NCI-H1436 (cell line): ENCODE measurements at regions not wholly inside any gene's neighbourhood (a gene's known extent, or its start where the extent isn't known, plus 50 kb on each side); places are given as distances from the start of the nearest gene placed in this dataset.
"Not testable (repeated sequence)": the region's sequence is repeated elsewhere in the genome, so short reads cannot be mapped to it uniquely, and the experiment has no call there.

Source experiments
- DNase-seq: peaks from one replicate; lab custom pipeline; 2025; lab: John Stamatoyannopoulos, UW

DNA sequence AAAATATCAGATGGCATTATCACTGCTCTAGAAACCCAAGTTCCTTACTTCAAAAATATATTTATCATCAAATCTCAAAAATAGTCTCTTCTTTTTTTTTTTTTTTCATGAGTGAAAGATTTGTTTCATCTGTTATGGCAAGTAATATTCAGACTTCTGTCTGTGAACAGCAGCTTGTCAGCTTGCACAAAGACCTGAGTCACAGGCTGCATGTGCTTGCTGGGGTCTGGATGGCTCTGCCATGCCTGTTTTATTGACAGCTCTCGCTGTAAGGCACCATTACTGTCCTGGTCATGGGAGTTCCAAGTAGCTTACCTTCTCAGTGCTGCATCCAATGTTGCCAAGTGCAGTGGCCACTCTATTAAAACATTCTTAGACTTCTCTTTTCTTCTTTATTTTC lies 456.4 kb downstream of the GADD45G start:
- DNase-seq = no peak

DNA sequence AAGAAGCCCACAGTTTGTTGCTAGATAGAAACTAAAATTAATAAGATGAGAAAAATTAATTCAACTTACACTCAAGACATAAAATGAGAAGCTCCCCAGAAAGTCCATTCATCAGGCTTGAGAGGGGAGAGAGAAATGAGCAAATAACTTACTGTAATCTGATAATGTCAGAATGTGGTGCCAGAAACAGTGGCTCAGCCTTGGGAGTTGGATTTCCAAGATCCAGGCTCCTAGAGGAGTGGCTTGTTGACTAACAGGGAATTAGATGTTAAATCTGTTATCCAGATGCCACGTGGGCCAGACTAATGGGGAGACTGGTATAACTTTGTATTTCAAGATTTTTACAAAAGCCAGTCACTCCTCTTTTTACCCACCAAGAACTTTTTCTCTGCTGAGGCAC lies 458.2 kb downstream of the GADD45G start:
- DNase-seq = no peak

DNA sequence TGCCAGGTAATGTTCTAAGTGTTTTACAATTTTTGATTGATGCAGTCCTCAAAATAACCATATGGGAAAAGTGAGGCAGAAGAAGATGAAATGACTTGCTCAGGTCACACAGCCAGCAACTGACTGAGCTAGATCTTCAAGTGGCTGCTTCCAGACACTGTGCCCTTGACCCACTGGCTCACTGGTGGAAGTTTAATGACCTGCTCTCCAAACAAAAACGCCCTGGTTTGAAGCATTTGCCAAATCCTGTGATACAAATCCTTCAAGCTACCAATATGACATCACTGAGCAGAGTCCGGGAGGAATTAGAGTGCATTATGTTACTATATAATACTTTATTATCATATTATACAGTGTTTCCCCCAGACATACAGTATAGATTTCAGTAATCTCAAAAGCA lies 459.4 kb downstream of the GADD45G start:
- DNase-seq = no peak

DNA sequence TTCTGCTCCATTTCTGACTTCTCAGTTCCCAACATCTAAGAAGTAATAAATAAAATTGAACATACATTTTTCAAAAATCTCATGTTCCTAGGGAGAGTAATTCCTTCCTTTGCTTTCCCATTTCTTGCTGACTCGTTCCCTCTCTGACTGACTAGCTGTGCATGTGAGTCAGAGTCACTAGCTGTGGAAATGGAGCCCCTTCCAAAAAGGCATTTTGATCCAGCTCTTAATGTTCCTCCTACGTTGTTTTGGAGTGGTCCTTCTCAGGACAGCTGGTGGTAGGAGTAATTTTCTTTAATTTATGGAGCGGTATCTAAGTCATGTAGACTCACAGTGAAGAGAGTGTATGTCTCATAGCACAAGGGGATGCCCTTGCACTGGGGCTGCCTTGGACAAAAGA lies 460.2 kb downstream of the GADD45G start:
- DNase-seq = no peak

DNA sequence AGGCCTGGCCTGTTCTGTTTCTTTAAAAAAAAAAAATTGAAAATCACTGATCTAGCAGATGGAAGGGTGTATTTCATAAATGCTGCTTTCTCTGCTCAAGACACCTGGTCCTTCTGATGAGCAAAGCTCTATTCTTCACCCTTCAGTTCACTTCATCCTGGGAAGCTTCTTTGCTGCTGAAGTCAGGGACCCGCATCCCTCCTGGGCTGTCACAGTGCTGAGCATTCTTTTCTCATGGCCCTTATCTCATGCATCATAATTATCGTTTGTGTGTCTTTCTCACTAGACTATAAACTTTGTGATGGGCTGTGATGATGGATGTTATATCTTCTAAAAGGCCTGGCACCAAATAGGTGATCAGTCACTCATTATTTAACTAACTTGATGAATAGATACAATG lies 461.0 kb downstream of the GADD45G start:
- no peak for DNase-seq

DNA sequence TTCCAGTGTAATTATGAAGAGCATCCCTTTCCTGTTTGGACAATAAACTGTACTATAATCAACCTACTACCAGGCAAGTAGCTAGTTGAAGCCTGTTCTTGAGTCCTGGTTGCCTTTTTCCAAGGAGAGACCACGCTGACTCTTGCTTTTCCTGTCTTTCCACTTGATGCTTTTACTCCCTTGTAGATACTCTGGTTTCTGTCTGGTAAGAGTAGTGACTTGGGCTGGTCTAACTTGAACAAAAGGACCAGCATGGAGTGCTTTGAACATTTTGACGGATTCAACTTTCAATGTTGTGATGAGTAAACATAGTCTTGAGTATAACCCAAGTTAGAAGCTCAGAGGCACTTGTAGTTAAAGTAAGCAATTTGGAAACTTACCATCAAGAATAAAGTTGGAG lies 464.3 kb downstream of the GADD45G start:
- DNase-seq = no peak

DNA sequence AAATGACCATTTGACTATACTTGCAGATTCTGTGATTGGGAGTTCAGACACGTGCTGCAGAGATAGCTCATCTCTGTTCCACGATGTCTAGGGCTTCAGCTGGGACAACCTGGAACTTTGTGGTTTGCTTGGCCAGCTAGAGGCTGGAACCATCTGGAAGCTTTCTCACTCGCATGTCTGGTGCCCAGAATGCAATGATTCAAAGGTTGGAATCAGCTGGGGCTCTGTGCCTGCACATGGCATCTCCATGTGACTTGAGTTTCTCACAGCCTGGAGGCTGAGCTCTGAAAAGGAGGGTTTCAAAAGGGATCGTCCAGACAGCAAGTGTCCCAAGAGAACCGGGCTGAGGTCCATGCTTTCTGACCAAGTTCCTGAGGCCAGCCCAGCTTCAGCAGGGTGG lies 465.2 kb downstream of the GADD45G start:
- DNase-seq = no peak

DNA sequence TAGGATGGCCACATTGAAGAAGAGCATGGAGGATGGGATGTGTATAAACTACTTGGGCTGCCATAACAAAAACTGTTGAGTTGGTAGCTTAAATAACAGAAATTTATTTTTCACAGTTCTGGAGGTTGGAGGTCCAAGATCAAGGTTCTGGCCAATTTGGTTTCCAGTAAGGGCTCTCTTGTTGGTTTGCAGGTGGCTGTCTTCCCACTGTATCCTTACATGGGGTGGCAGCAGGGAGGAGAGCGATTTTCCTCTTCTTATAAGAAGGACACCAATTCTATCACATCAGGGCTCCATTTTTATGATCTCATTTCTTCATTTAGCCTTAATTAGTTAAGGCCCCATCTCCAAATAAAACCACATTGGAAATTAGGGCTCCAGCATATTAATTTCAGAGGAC lies 465.7 kb downstream of the GADD45G start:
- no peak for DNase-seq

DNA sequence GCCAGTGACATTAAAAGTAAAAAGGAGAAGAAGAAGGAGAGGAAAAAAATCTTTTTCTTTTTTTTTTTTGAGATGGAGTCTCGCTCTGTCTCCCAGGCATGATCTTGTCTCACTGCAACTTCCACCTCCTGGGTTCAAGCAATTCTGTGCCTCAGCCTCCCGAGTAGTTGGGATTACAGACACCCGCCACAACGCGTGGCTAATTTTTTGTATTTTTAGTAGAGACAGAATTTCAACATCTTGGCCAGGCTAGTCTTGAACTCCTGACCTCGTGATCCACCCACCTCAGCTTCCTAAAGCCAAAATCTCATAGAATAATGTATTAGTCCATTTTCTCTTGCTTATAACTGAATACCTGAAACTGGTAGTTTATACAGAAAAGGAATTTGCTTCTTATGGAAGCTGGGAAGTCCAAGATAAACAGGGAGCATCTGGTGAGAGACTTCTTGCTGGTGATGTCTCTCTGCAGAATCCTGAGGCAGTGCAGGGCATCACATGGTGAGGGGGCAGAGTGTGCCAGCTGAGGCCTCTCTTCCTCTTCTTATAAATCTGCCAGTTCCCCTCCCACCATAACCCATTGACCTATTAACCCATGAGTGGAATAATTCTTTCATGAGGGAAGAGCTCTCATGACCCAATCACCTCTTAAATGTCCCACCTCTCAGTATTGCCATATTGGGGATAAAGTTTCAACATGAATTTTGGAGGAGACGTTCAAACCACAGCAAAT lies 466.3 kb downstream of the GADD45G start:
- DNase-seq = no peak

DNA sequence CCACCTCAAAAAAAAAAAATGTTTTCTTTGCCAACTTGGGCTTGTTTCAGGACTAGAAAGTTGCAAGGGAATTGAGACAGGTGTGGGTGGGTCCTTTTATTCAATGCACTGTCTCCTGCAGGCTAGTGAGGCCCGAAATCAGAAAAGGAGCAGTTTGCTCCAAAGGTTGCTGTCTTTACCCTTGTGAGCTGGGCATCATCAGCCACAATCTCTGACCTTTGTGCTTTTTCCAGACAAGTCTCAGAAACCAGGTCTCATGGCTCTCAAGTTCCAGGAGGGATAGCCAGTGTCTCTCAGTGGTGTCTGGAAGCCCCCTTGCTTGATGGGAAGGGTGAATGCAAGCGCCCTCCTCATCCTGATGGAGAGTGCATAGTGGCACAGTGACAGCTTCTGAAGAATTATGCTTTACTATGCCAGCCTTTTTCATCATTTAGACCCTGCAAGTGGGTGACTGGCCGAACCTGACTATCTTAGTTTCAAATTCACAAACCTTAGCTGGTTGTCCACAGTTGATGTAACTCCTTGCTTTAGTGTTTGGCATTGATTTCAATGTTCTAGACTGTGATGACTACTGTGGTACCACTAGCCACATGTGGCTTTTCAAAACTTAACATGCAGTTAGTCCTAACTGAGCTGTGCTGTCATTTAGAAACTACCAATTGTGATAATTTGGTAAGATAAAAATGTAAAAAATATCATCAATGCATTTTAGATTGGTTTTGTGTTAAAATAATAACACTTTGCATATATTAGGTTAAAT lies 468.6 kb downstream of the GADD45G start:
- no peak for DNase-seq

DNA sequence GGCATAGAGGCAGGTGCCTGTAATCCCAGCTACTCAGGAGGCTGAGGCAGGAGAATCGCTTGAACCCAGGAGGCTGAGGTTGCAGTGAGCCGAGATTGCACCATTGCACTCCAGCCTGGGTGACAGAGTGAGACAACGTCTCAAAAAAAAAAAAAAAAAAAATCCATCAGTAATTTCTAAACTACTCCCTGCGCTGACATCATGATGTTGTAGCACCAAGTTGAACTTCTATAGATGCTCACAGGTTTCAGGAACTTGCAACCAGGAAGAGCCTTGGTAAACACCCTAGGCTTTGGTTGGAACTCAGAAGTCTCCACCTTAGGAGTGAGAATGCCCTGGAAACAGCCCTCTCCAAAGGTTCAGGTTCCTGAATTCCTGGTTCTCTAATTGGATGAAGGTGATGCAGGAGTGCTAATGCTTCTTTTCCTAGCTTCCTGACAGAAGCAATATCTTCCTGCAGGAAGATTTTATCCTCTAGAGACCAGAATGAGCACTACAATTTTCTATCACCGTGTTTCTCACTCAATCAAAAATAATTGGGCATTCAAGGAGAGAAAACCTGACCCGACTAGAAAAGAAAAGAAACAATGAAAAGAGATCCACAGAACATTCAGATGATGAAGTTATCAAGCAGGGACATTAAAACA lies 469.6 kb downstream of the GADD45G start:
- DNase-seq = no peak

DNA sequence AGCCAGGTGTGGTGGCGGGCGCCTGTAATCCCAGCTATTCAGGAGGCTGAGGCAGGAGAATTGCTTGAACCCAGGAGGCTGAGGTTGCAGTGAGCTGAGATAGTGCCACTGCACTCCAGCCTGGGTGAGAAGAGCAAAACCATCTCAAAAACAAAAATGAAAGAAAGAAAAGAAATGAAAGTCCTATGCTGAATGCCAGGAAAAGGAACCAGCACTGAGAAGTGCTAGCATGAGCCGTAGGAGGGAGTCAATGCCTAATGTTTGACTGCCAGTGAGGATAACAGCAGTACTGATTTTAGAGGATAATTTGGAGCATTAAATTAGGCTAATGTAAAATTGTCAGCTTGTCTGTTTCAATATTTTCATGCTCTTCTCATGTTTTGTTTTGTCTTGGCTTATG lies 472.8 kb downstream of the GADD45G start:
- DNase-seq = not testable (repeated sequence)

DNA sequence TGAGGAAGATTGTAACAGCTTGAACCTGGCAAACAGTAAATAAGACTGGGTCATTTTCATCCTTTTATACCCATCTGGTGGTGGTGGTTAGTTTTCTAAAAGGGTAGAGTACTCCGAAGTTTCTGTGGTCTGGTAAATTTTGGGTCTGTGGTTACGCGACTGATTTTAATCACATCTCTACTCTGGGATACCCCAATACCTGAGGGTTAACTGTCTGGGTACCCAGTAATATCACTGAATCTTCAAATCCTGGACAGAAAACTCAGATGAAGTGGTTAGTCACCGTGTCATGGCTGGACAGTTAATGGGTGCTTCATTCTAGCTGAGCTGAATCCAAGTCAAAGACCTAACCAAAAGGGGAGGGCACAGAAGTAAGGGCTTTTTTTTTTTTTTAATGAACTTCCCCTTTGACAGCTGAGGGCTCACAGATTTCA lies 474.2 kb downstream of the GADD45G start:
- DNase-seq = no peak

DNA sequence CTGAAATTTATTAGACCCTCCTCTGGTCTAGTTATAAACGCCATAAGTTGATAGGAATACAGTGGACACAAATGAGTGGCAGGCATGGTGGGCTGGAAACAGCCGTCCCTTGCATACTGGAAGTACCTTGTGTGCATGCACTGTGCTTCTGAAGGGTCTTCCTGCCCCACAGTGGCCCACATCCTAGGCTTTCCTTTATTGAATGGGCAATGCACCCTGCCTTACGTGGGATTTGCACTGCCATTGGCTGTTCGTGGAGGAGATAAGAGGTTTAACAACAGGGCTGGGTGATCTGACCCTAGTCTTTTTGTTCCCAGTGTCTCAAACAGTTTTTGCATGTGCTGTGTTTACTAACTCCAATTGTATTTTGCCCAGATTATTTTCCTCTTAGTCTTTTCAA lies 480.8 kb downstream of the GADD45G start:
- DNase-seq = no peak

DNA sequence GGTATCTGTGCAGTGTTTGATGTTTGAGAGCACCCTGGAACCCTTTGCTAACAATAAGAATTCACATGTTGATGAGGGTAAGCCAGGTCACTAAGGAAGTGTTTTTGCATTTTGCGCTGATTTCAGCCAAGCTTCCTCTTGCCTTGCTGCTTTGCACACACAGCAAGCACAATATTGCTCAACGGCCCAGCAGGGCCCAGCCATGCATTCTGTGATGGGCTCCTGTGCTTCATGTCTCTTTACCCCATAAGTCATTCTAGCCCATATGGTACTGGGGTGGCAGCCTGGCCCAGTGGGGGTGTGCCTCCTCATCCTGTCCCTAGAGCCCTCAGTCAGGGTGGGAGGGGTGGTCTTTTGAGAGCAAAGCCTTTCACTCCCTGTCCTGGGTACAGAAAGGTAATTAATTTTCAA lies 481.3 kb downstream of the GADD45G start:
- no peak for DNase-seq

DNA sequence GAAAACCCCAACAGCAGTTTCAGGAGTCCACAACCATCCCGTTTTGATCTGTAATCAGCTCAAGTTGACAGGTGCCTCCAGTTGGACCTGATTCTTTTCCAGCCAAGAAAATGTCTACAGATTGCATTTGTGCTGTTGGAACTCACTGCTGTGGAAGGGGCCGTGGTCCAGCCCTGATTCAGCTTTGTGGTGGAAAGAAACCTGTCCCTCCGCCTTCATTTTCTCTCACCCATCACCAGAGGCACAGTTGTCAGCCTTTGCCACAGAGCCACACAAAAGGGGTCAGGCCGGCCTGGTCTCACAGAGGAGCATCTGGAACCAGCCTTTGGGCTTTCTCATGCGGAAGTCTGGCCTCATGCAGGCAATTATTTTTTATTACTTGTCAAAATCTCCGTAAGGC lies 483.6 kb downstream of the GADD45G start:
- DNase-seq = no peak

DNA sequence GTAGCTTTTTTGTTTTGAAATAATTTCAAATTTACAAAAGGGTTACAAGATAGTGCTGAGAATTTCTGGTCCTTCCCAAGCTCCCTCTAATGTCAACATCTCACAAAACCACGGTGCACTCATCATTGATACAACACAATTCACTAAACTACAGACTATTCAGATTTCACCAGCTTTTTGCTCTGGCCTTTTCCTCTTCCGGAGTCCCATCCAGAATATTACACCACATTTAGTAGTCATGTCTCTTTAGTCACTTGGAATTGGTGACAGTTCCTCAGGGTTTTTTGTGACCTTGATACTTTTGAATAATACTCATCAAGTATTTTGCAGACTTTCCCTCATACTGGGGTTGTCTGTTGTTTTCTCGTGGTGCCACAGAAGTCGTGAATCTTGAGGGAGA lies 484.0 kb downstream of the GADD45G start:
- DNase-seq = no peak

DNA sequence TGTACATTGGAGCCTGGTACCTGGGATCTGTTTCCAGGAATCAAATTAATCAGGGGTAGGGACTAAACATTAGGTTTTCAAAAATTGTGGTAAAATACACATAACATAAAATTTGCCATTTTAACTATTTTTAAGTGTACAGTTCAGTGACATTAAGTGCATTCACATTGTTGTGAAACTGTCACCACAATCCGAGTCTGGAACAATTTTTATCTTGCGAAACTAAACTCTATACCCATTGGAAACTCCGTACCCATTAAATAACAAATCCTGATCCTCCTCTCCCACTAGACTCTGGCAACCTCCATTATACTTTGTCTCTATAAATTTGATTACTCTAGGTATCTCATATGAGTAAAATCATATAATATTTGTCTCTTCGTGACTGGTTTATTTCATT lies 486.2 kb downstream of the GADD45G start:
- DNase-seq = no peak

DNA sequence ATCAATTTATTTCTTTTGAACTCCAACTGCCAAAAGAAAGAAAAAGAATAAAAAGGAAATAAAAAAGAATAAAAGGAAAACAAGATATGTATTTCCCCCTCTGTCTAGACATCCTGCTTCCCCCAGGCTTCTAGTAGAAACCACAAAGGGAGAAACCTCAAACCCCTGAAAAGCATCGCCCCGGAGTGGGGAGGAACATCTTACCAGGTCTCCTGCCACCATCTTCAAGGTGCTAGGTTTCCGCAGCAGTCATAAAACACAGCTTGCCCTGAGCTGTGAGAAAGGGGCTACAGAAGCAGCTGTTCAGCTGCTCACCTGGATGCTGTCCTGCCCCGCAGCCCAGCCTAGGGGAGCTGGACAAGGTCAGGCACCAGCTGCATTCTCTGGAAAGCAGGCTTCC lies 487.7 kb downstream of the GADD45G start:
- no peak for DNase-seq

DNA sequence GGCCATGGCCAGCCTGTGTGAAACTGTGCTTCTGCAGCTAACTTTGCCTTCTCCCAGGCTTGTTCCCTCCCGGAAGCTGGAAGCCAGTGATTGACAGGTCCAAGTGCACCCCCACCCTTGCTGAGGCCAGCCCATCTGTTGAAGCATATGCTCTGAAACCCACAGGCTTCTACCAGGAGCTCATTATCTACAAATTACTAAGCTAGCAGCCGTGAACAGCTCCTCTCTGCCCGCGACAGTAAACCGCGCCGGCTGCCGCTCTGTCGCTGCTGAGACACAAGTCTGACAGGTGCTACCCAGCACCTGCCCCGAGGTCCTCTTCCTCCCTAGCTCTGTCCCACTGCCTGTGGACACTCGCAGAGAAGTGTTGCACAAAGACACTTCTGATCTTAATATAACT lies 490.9 kb downstream of the GADD45G start:
- DNase-seq = peak; percentile 67

DNA sequence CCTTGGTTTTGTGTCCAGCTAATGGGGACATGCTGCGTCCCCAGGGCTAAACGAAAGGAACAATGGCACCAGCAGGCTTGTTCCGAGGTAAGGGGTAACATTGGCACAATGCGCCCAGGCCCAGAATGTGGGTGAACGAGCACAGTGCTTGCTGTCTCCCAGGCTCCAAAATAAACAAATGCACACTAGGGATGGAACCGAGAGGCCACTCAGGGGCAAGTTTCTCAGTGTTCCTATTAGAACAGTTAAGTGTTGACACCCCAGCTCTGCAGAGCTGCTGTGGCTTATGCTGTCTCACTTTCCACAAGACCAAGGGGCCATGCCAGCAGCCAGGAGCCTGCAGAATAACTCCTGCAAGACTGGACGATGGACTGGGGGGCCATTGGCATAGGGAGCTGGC lies 492.4 kb downstream of the GADD45G start:
- no peak for DNase-seq

DNA sequence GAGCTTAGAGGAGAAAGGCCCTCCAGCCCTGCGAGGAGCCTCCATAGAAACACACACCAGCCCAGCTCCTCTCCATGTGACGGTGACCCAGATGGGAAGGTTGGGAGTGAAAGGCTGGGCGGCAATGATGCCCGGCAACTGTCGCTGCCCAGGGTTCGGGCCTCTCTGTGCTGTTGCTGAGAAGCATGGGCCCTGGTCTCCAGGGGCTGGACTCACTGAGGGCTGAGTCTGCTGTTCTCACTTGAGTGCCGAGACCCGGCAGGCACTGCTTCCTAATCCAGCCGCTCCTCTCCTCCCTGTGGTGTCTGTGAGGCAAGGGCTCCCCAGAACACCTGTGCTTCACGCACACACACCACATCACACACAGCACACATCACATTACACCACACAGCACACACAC lies 493.6 kb downstream of the GADD45G start:
- no peak for DNase-seq

DNA sequence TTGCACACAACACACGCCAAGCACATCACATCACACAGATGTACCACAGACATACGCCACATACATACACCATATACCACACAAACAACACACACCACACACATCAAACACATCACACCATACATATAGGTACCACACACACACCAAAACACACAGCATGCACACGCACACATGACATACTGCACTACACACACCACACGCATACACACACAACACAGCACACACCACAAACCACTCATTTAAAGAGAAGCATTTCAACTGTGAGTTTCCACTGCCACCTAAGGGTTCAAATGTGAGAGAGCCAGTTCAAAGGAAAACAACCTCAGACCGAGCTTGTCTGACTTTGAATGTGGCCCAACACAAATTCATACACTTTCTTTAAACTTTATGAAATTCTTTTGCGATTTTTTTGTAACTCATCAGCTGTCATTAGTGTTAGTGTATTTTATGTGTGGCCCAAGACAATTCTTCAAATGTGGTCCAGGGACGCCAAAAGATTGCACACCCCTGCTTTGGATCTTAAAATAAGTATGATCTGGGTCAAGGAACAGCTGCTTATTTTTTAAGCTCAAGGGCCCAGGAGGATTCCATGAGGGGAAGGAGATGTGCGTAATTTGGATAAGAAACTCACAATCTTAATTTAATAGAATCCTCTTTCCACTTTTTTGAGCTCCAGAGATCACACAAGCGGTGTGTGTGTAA lies 494.6 kb downstream of the GADD45G start:
- peak; percentile 16 for DNase-seq
